SK-N-SH (cell line): ENCODE measurements at regions not wholly inside any gene's neighbourhood (a gene's known extent, or its start where the extent isn't known, plus 50 kb on each side); places are given as distances from the start of the nearest gene placed in this dataset.

Experiments used
- CHD2 ChIP-seq: fragments of 150-350 bp; IDR thresholded peaks from 2 replicates; pipeline ENCODE4 v1.6.1; 2018; ENCODE audit warnings: low read length; ENCODE audit not compliant: partially characterized antibody
- CTCF ChIP-seq: fragments of 200-600 bp; sonication (generic); IDR thresholded peaks from 2 replicates; pipeline ENCODE4 v1.6.1; 2017; ENCODE audit warnings: antibody characterized with exemption, mild to moderate bottlenecking, moderate library complexity
- EP300 ChIP-seq, 2 experiments: IDR thresholded peaks; 2 replicates each; pipeline versions ENCODE4 v1.4.0 to v1.6.1; 2012; ENCODE audit warnings: borderline replicate concordance in 1 of 2, low read depth in 1 of 2, low read length in 1 of 2
- MEF2A ChIP-seq: IDR thresholded peaks from 2 replicates; pipeline ENCODE4 v1.4.0; 2012; ENCODE audit warnings: low read depth, borderline replicate concordance
- RAD21 ChIP-seq: IDR thresholded peaks from 2 replicates; pipeline ENCODE4 v1.6.1; 2012; ENCODE audit warnings: mild to moderate bottlenecking, low read length
- RCOR1 ChIP-seq: fragments of 150-350 bp; IDR thresholded peaks from 2 replicates; pipeline ENCODE4 v1.6.1; 2017; ENCODE audit warnings: antibody characterized with exemption, low read length

GRCh38 chr10:23533212-23533611 lies 94.3 kb downstream of the OTUD1 start:
- TF ChIP-seq EP300 (IDR thresholded peaks at IDR 0.05; ENCODE audit: borderline replicate concordance in 1 of 2, low read depth in 1 of 2, low read length in 1 of 2) (no peak), RAD21 (no peak), CTCF (no peak), RCOR1 (no peak), CHD2 (no peak), MEF2A (no peak)
